ENCODE measurements at regions not wholly inside any gene's neighbourhood (a gene's known extent, or its start where the extent isn't known, plus 50 kb on each side); places are given as distances from the start of the nearest gene placed in this dataset.
"Not testable (repeated sequence)": the region's sequence is repeated elsewhere in the genome, so short reads cannot be mapped to it uniquely, and the experiment has no call there.

GRCh38 chr16:58866935-58867334, 132.8 kb upstream of the GOT2 start:
- no peak for DNase-seq

- no peak for DNase-seq
Observed at GRCh38 chr16:58863761-58864160, 129.6 kb upstream of the GOT2 start.

GRCh38 chr16:58863042-58863441, 128.9 kb upstream of the GOT2 start:
- DNase-seq = no peak

- no peak for DNase-seq
Observed at GRCh38 chr16:58862334-58863021, 128.4 kb upstream of the GOT2 start.

GRCh38 chr16:58859958-58860669, 126.0 kb upstream of the GOT2 start:
- no peak for DNase-seq

- not testable (repeated sequence) for DNase-seq
Observed at GRCh38 chr16:58858577-58858976, 124.5 kb upstream of the GOT2 start.

- no peak for DNase-seq
Observed at GRCh38 chr16:58855291-58855863, 121.3 kb upstream of the GOT2 start.

- DNase-seq = no peak
Observed at GRCh38 chr16:58853854-58854791, 120.0 kb upstream of the GOT2 start.

GRCh38 chr16:58850678-58851020, 116.5 kb upstream of the GOT2 start:
- no peak for DNase-seq

GRCh38 chr16:58850019-58850677, 116.0 kb upstream of the GOT2 start:
- DNase-seq = no peak

GRCh38 chr16:58848662-58849002, 114.5 kb upstream of the GOT2 start:
- no peak for DNase-seq

GRCh38 chr16:58847902-58848661, 114.0 kb upstream of the GOT2 start:
- no peak for DNase-seq

GRCh38 chr16:58846226-58846625, 112.1 kb upstream of the GOT2 start:
- DNase-seq = not testable (repeated sequence)

GRCh38 chr16:58843675-58844074, 109.6 kb upstream of the GOT2 start:
- no peak for DNase-seq

GRCh38 chr16:58842746-58843145, 108.6 kb upstream of the GOT2 start:
- DNase-seq = no peak

GRCh38 chr16:58842156-58842555, 108.0 kb upstream of the GOT2 start:
- no peak for DNase-seq

- DNase-seq = no peak
Observed at GRCh38 chr16:58837950-58838349, 103.8 kb upstream of the GOT2 start.

- no peak for DNase-seq
Observed at GRCh38 chr16:58836427-58836826, 102.3 kb upstream of the GOT2 start.

- no peak for DNase-seq
Observed at GRCh38 chr16:58832386-58832895, 98.3 kb upstream of the GOT2 start.

GRCh38 chr16:58831386-58831785, 97.3 kb upstream of the GOT2 start:
- no peak for DNase-seq

GRCh38 chr16:58828901-58829545, 94.9 kb upstream of the GOT2 start:
- no peak for DNase-seq

Measured in CD4-positive, alpha-beta T cell treated with Interleukin-4 for 1 hour (primary cell).